ENCODE measurements at regions not wholly inside any gene's neighbourhood (a gene's known extent, or its start where the extent isn't known, plus 50 kb on each side); places are given as distances from the start of the nearest gene placed in this dataset.
"Not testable (repeated sequence)": the region's sequence is repeated elsewhere in the genome, so short reads cannot be mapped to it uniquely, and the experiment has no call there.

- DNase-seq = no peak
Observed at GRCh38 chr1:182331387-182331786, 60.2 kb downstream of the GLUL start.

GRCh38 chr1:182330303-182330702 lies 61.3 kb downstream of the GLUL start:
- no peak for DNase-seq

GRCh38 chr1:182329471-182329870 lies 62.1 kb downstream of the GLUL start:
- no peak for DNase-seq

GRCh38 chr1:182328591-182328990 lies 63.0 kb downstream of the GLUL start:
- no peak for DNase-seq

GRCh38 chr1:182325339-182325738 lies 66.3 kb downstream of the GLUL start:
- DNase-seq = no peak

GRCh38 chr1:182321532-182321931 lies 70.1 kb downstream of the GLUL start:
- not testable (repeated sequence) for DNase-seq

- no peak for DNase-seq
Observed at GRCh38 chr1:182317611-182318161, 73.9 kb downstream of the GLUL start.

GRCh38 chr1:182316454-182316853 lies 75.1 kb downstream of the GLUL start:
- DNase-seq = not testable (repeated sequence)

- DNase-seq = no peak
Observed at GRCh38 chr1:182315167-182315556, 76.4 kb downstream of the GLUL start.

- DNase-seq = no peak
Observed at GRCh38 chr1:182309631-182310351, 81.8 kb downstream of the GLUL start.

- no peak for DNase-seq
Observed at GRCh38 chr1:182308826-182309225, 82.8 kb downstream of the GLUL start.

GRCh38 chr1:182307486-182307885 lies 84.1 kb downstream of the GLUL start:
- not testable (repeated sequence) for DNase-seq

GRCh38 chr1:182305861-182306260 lies 85.7 kb downstream of the GLUL start:
- no peak for DNase-seq

- DNase-seq = no peak
Observed at GRCh38 chr1:182304627-182305026, 87.0 kb downstream of the GLUL start.

- DNase-seq = no peak
Observed at GRCh38 chr1:182304218-182304617, 87.4 kb downstream of the GLUL start.

GRCh38 chr1:182303778-182304177 lies 87.8 kb downstream of the GLUL start:
- DNase-seq = no peak

GRCh38 chr1:182301467-182302198 lies 90.0 kb downstream of the GLUL start:
- DNase-seq = no peak

- DNase-seq = no peak
Observed at GRCh38 chr1:182301026-182301436, 90.6 kb downstream of the GLUL start.

- DNase-seq = no peak
Observed at GRCh38 chr1:182299728-182300616, 91.6 kb downstream of the GLUL start.

GRCh38 chr1:182299054-182299727 lies 92.4 kb downstream of the GLUL start:
- not testable (repeated sequence) for DNase-seq

GRCh38 chr1:182297335-182297734 lies 94.3 kb downstream of the GLUL start:
- no peak for DNase-seq

GRCh38 chr1:182295697-182296096 lies 95.9 kb downstream of the GLUL start:
- no peak for DNase-seq

Data from NCI-H1436 treated with DMSO at 0.1 percent for 48 hours (cell line).